ENCODE measurements at regions not wholly inside any gene's neighbourhood (a gene's known extent, or its start where the extent isn't known, plus 50 kb on each side); places are given as distances from the start of the nearest gene placed in this dataset.

DNA sequence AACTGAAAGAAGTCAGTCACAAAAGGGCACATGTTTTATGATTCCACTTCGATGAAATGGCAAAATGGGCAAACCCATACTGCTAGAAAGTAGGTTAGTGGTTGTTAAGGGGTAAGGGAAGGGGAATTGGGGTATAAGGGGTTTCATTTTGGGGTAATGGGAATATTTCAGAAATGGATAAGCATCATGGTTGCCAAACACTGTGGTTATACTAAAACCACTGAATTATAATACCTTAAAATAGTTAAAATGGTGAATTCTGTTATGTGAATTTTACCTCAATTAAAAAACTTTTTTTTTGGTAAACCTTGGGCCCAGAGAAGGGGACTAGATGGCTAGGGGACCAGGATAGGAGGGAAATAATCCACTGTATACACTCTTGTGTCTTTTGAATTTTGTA lies 52.3 kb upstream of the BHLHE40 start:
- no peaks in the 10 kb centered on the region for H3K36me3 ChIP-seq (ENCODE audit: low read depth, low read length)
- H3K9me3 ChIP-seq (ENCODE audit: low read length), result no peaks in the 10 kb centered on the region
- BruUV-seq (replicated peaks), result no TSS peak
- no peaks in the 10 kb centered on the region for H3K4me1 ChIP-seq (ENCODE audit: insufficient read depth, low read length)
- no peak overlapping the region for H3K4me2 ChIP-seq (ENCODE audit: low read length)
- no peaks in the 10 kb centered on the region for H4K20me1 ChIP-seq (ENCODE audit: low read length)
- no peaks in the 10 kb centered on the region for H3K9me2 ChIP-seq (replicated peaks; ENCODE audit: low read length)
- H2AFZ ChIP-seq (ENCODE audit: low read length), result no peak overlapping the region
- ChIA-PET POLR2A (ENCODE audit: unreplicated experiment) (no interaction called here), CTCF (no interaction called here)
- no peaks in the 10 kb centered on the region for H3K27me3 ChIP-seq (ENCODE audit: low read length)
- no peaks in the 10 kb centered on the region for H3K79me2 ChIP-seq (ENCODE audit: low read length)
- no peak overlapping the region for H3K27ac ChIP-seq (ENCODE audit: low read length)
- intact Hi-C loops (cut with micrococcal nuclease), result no loop called here
- no peaks in the 10 kb centered on the region for H3F3A ChIP-seq (ENCODE audit: low read length, unreplicated experiment)
- H3K4me3 ChIP-seq (ENCODE audit: low read length), result no peak overlapping the region
- ATAC-seq (no peak), DNase-seq (no peak)
- no peak overlapping the region for H3K9ac ChIP-seq (ENCODE audit: low read length)
- no peak for TF ChIP-seq EZH2 (IDR thresholded peaks at IDR 0.05; ENCODE audit: low read length, unreplicated experiment)
- no peak for TF ChIP-seq EZH2phosphoT487 (IDR thresholded peaks at IDR 0.05; ENCODE audit: borderline replicate concordance, low read length)
- TF ChIP-seq CTCF (conservative IDR thresholded peaks at IDR 0.05; ENCODE audit: low read depth, low read length), result no peak

DNA sequence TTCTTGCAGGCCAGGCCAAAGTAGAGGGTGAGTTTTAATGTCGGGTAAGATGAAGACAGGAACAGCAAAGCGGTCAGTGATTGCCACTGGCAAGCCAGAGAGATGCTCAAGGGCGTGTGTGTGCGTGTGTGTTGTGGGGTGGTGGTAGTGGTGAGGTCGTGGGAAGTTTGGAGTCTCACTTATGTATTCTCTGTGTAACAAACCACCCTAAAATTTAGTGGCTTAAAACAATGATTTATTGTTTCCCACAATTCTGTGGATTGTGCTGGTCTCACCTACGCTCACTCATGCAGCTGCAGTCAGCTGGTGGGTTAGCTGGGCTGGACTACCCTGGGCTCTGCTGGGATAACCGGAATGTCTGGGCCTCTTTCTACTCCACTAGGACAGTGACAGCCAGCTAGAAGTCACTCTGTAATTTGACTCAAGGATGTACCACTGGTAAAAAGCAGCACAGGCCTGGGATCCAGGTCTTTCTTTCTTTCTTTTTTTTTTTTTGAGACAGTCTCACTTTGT lies 50.9 kb upstream of the BHLHE40 start:
- no TSS peak for BruUV-seq (replicated peaks)
- ChIA-PET POLR2A (ENCODE audit: unreplicated experiment) (interaction anchor here (0.8 kb wide), 1 partner anchor 22 kb away, joined by 11 read pairs; no protein-coding TSS in a partner anchor), CTCF (no interaction called here)

More for the DNA sequence above, 50.9 kb upstream of the BHLHE40 start:
- H3K27me3 ChIP-seq (ENCODE audit: low read length), result no peaks in the 10 kb centered on the region
- no peak for DNase-seq
- H3K9me2 ChIP-seq (replicated peaks; ENCODE audit: low read length), result no peaks in the 10 kb centered on the region
- no peaks in the 10 kb centered on the region for H3K79me2 ChIP-seq (ENCODE audit: low read length)
- TF ChIP-seq EZH2 (IDR thresholded peaks at IDR 0.05; ENCODE audit: low read length, unreplicated experiment) (no peak), CTCF (conservative IDR thresholded peaks at IDR 0.05; ENCODE audit: low read depth, low read length) (no peak), EZH2phosphoT487 (IDR thresholded peaks at IDR 0.05; ENCODE audit: borderline replicate concordance, low read length) (no peak)
- intact Hi-C loops (cut with micrococcal nuclease), result no loop called here
- H3K9ac ChIP-seq (ENCODE audit: low read length), result no peak overlapping the region
- no peak overlapping the region for H3K4me2 ChIP-seq (ENCODE audit: low read length)
- H3K4me3 ChIP-seq (ENCODE audit: low read length), result no peak overlapping the region
- H2AFZ ChIP-seq (ENCODE audit: low read length), result no peak overlapping the region
- H4K20me1 ChIP-seq (ENCODE audit: low read length), result no peaks in the 10 kb centered on the region
- ATAC-seq, result no peak
- no peaks in the 10 kb centered on the region for H3K36me3 ChIP-seq (ENCODE audit: low read depth, low read length)
- no peaks in the 10 kb centered on the region for H3K9me3 ChIP-seq (ENCODE audit: low read length)
- H3K4me1 ChIP-seq (ENCODE audit: insufficient read depth, low read length), result no peaks in the 10 kb centered on the region
- no peak overlapping the region for H3K27ac ChIP-seq (ENCODE audit: low read length)
- no peaks in the 10 kb centered on the region for H3F3A ChIP-seq (ENCODE audit: low read length, unreplicated experiment)
